ENCODE measurements at regions not wholly inside any gene's neighbourhood (a gene's known extent, or its start where the extent isn't known, plus 50 kb on each side); places are given as distances from the start of the nearest gene placed in this dataset.

GRCh38 chr10:131587976-131588680, 276.6 kb upstream of the TCERG1L start:
- FAIRE-seq: no peak

- FAIRE-seq: no peak
Measured at GRCh38 chr10:131588704-131589220, 277.2 kb upstream of the TCERG1L start.

- no peak for FAIRE-seq
Measured at GRCh38 chr10:131590567-131590966, 279.0 kb upstream of the TCERG1L start.

- FAIRE-seq: no peak
Measured at GRCh38 chr10:131591936-131592335, 280.4 kb upstream of the TCERG1L start.

GRCh38 chr10:131609176-131609575, 291.6 kb upstream of the PPP2R2D start:
- no peak for FAIRE-seq

GRCh38 chr10:131615150-131615549, 285.7 kb upstream of the PPP2R2D start:
- no peak for FAIRE-seq

GRCh38 chr10:131616040-131616439, 284.8 kb upstream of the PPP2R2D start:
- no peak for FAIRE-seq

- FAIRE-seq: no peak
Measured at GRCh38 chr10:131617113-131617858, 283.5 kb upstream of the PPP2R2D start.

DNA sequence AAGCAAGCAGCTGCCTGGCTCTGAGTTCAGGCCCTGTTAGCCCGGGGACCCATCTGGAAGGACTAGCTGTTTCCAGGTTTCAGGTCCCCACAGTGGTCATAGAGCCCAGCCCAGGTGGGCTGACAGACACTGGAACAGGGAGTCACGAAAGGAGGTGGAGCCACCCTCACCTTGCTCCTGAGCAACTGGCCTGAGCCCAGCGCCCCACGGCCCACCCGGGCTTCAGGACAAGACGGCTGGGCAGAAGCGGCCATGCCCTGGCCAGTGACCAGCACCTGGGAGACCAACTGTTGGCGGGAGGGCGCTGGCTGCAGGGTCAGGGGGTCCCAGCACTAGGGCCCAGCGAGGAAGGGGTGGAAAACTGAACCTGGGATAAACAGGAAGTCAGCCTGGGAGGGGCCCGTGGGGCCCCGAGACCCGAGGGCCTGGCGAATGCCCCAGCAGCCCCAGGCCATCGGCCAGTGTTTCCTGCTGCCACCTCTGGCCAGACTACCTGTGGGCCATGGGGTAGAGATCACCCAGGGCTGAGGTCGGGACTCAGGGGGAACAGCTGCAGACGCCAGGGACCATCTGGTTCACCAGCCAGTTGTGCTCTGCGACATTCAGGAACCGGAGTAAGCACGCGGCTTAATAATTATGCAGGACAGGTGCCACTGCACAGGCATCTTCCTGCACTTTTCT, 282.1 kb upstream of the PPP2R2D start:
- no peak for FAIRE-seq

DNA sequence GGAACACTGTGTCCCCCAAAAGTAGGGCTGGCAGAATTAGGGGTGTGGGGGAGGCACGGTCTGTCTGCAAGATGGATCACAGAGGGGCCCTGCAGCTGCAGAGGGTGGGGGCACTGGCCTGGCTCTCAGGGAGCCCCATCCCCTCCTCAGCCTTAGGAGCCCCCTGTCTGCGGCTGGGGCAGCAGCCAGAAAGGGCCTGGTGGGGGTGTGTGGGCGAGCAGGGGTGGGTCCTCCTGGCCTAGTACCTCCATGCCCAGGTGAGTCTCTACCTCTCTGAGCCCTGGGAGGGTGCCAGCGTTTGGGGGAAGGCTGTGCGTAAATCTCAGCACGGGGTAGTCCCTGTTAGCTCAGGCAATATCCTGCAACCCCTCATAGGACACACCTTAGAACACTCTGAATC, 280.5 kb upstream of the PPP2R2D start:
- FAIRE-seq: no peak

DNA sequence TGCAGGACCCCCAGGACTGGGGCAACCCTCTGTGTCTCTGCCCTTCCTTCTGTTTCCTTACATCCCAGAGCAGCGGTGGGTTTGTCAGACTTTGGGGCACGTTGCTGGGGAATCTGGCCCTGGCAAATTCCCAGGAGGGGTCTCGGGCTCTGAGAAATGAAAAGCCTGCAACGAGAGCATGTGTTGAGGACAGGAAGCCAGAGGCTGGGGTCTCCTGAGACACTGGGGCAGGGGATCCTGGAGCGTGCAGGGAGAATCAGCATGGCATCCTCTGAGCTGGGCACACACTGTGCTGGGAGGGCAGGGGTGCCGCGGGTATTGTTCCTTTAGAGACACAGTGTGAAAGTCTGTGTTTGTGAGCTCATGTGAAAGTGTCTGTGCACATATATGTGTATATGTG, 279.9 kb upstream of the PPP2R2D start:
- FAIRE-seq: no peak

GRCh38 chr10:131621784-131622624, 278.8 kb upstream of the PPP2R2D start:
- FAIRE-seq: no peak

GRCh38 chr10:131625041-131625440, 275.8 kb upstream of the PPP2R2D start:
- no peak for FAIRE-seq

- no peak for FAIRE-seq
Measured at GRCh38 chr10:131626274-131626673, 274.5 kb upstream of the PPP2R2D start.

DNA sequence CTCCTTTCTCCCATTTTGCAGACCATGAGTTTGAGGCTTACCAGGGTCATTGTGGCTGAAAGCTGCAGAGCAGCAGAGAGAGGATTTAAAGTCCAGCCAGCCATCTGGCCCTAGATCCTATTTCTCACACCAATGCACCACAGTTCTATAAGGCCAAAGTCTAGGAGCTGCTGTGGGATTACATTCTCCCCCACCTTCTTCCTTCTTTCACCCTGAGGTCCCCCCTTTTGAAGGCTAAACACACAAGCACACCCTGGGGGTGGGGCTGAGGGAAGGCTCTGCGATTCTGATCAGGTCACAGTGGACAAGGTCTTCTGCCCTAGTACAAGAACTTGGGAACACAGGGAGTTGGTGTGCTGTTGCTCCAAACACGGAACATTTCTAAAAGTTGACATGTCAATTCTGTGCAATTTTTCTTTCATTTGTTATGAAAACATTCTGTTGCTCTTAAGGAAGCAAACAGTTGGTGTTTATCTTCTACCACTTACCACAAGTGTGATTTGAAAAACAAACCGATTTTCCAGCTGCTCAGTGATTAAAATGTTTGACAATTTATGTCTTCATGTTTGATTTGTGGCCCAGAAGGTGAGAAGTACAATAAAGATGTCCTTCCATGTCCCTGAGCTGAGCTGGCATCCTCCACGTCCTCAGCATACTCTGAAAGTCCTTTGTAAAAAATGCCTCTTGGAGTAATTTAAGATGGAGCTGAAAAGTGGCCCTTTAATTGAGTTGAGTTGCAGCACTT, 271.6 kb upstream of the PPP2R2D start:
- FAIRE-seq: no peak

DNA sequence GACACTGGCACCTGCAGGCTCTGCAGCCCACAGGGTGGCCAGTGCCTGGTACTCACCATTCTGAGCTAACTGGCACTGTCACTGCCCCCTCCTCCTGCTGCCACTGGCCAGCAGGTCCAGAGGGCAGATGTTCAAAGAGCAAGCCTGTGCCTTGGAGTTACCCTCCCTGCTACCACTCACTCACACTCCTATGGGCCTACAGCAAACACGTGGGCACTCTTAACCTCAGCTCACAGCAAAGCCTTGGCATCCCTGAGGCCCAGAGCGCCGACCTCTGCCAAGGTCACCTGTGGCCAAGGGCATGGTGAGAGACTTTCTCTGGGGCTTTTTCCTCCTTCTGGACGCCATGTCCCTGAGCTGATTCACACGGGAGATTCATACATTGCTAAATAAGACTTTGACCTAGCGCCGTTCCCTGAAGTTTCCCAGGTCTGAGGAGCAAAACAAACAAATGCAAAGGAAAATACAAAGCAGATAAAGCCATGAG, 270.0 kb upstream of the PPP2R2D start:
- no peak for FAIRE-seq

GRCh38 chr10:131631619-131632018, 269.2 kb upstream of the PPP2R2D start:
- FAIRE-seq: no peak

DNA sequence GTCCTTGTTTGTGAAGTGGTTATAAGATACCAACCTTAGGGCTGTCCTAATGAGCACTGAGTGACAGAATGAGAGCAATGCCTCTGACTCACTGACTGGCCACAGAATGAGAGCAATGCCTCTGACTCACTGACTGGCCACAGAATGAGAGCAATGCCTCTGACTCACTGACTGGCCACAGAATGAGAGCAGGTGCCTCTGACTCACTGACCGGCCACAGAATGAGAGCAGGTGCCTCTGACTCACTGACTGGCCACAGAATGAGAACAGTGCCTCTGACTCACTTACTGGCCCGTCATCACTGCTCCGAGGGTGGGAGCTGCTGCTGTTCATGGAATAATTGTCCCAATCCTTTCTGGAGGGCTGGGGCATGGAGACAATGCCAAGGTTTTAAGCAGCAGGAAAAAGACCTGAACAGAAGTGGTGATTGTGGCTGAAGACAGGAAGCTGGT, 265.2 kb upstream of the PPP2R2D start:
- FAIRE-seq: no peak

DNA sequence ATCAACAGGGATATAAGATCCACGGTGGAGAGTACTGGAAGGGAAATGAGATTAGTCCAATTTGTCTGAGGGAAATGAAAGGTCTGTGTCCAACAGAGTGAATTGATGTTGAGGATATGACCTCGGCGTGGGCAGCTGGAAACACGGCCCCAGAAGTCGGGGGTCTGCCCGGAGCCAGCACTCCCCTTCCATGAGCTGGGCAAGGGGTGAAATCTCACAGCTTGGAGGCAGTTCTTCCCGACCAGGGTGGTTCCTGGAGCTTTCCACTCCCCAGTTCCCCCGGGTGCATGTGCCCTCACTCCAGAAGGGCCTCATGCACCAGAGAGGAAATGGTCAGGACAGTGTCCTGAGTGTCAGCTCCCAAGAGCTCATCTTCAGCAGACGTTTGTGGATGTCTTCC, 264.7 kb upstream of the PPP2R2D start:
- FAIRE-seq: no peak

- FAIRE-seq: no peak
Measured at GRCh38 chr10:131636841-131637724, 263.7 kb upstream of the PPP2R2D start.
